ENCODE measurements at regions not wholly inside any gene's neighbourhood (a gene's known extent, or its start where the extent isn't known, plus 50 kb on each side); places are given as distances from the start of the nearest gene placed in this dataset.

DNA sequence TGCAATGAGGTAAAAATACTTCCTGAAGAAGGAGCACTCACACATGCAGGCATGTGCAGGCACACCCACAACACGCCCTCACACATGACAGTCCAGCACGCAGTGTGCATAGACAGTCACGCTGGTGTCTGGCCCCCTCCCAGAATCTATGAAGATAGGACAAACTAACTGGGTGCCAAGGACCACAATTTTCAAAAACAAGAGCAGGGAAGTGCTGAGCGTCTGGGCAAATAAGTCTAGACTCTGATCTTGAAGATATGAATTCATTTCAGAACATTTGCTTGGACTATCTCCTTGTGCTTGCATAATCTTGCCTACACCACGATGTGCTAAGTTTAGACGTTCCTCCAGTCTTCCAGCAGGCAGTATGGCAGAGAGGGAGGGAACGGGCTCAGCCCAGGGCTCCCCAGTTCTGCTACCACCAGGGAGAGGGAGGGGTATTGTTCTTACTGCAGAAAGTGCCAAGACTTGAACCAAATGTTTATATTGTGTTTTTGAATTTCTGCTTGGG lies 276.5 kb upstream of the KLF6 start:
- TF ChIP-seq, protein P1, sequence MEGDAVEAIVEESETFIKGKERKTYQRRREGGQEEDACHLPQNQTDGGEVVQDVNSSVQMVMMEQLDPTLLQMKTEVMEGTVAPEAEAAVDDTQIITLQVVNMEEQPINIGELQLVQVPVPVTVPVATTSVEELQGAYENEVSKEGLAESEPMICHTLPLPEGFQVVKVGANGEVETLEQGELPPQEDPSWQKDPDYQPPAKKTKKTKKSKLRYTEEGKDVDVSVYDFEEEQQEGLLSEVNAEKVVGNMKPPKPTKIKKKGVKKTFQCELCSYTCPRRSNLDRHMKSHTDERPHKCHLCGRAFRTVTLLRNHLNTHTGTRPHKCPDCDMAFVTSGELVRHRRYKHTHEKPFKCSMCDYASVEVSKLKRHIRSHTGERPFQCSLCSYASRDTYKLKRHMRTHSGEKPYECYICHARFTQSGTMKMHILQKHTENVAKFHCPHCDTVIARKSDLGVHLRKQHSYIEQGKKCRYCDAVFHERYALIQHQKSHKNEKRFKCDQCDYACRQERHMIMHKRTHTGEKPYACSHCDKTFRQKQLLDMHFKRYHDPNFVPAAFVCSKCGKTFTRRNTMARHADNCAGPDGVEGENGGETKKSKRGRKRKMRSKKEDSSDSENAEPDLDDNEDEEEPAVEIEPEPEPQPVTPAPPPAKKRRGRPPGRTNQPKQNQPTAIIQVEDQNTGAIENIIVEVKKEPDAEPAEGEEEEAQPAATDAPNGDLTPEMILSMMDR (conservative IDR thresholded peaks at IDR 0.05) = no peak
- TF ChIP-seq EZH2 (IDR thresholded peaks at IDR 0.05; ENCODE audit: low read depth) = no peak
